Activated T-cell treated with anti-CD3 and anti-CD28 coated beads for 24 hours (primary cell): ENCODE measurements at regions not wholly inside any gene's neighbourhood (a gene's known extent, or its start where the extent isn't known, plus 50 kb on each side); places are given as distances from the start of the nearest gene placed in this dataset.
"Not testable (repeated sequence)": the region's sequence is repeated elsewhere in the genome, so short reads cannot be mapped to it uniquely, and the experiment has no call there.

Experiments used
- DNase-seq: peaks from one replicate; pipeline ENCODE4 v3.0.0-alpha.2; 2020; ENCODE audit warnings: low read depth

GRCh38 chr12:5310151-5310550 lies 121.8 kb upstream of the NTF3 start:
- no peak for DNase-seq

GRCh38 chr12:5317556-5317955 lies 114.4 kb upstream of the NTF3 start:
- DNase-seq = no peak

GRCh38 chr12:5318874-5319273 lies 113.0 kb upstream of the NTF3 start:
- DNase-seq = no peak

GRCh38 chr12:5328669-5329517 lies 103.0 kb upstream of the NTF3 start:
- DNase-seq = no peak

- DNase-seq = no peak
Measured at GRCh38 chr12:5332551-5332950, 99.4 kb upstream of the NTF3 start.

- no peak for DNase-seq
Measured at GRCh38 chr12:5333096-5333495, 98.8 kb upstream of the NTF3 start.

- no peak for DNase-seq
Measured at GRCh38 chr12:5335069-5335468, 96.8 kb upstream of the NTF3 start.

- not testable (repeated sequence) for DNase-seq
Measured at GRCh38 chr12:5341086-5341485, 90.8 kb upstream of the NTF3 start.

- DNase-seq = no peak
Measured at GRCh38 chr12:5343711-5344110, 88.2 kb upstream of the NTF3 start.

- no peak for DNase-seq
Measured at GRCh38 chr12:5344131-5344530, 87.8 kb upstream of the NTF3 start.

- no peak for DNase-seq
Measured at GRCh38 chr12:5345534-5345933, 86.4 kb upstream of the NTF3 start.

GRCh38 chr12:5348057-5348456 lies 83.9 kb upstream of the NTF3 start:
- DNase-seq = no peak

- DNase-seq = no peak
Measured at GRCh38 chr12:5348491-5348890, 83.4 kb upstream of the NTF3 start.

GRCh38 chr12:5364036-5364770 lies 67.7 kb upstream of the NTF3 start:
- DNase-seq = no peak

- no peak for DNase-seq
Measured at GRCh38 chr12:5369298-5369697, 62.6 kb upstream of the NTF3 start.

GRCh38 chr12:5371631-5372030 lies 60.3 kb upstream of the NTF3 start:
- DNase-seq = no peak

GRCh38 chr12:5374713-5375112 lies 57.2 kb upstream of the NTF3 start:
- no peak for DNase-seq

- DNase-seq = no peak
Measured at GRCh38 chr12:5375547-5376295, 56.2 kb upstream of the NTF3 start.

- DNase-seq = no peak
Measured at GRCh38 chr12:5376591-5377207, 55.2 kb upstream of the NTF3 start.

- no peak for DNase-seq
Measured at GRCh38 chr12:5377997-5378592, 53.8 kb upstream of the NTF3 start.

GRCh38 chr12:5379749-5380496 lies 52.0 kb upstream of the NTF3 start:
- no peak for DNase-seq
